Testis (tissue), 2 donors: ENCODE measurements at regions not wholly inside any gene's neighbourhood (a gene's known extent, or its start where the extent isn't known, plus 50 kb on each side); places are given as distances from the start of the nearest gene placed in this dataset.

Experiments used
- CTCF ChIP-seq, 3 experiments: fragments of 450-650 bp in 2 of 3; fragments of 200-600 bp in 1 of 3; sonication (generic) in 1 of 3; IDR thresholded peaks; one replicate each; pipeline ENCODE4 v1.5.1; 2016 to 2019; ENCODE audit warnings: antibody characterized with exemption in 3 of 3, mild to moderate bottlenecking in 2 of 3, moderate library complexity in 1 of 3
- POLR2A ChIP-seq: fragments of 450-650 bp; IDR thresholded peaks from one replicate; pipeline ENCODE4 v1.6.1; 2017; ENCODE audit warnings: antibody characterized with exemption, mild to moderate bottlenecking, moderate library complexity

GRCh38 chr4:67019686-67020437, 525.4 kb downstream of the CENPC start:
- TF ChIP-seq CTCF (IDR thresholded peaks at IDR 0.05) = no peak
- TF ChIP-seq POLR2A = no peak
